CD8-positive, alpha-beta memory T cell (primary cell): ENCODE measurements at regions not wholly inside any gene's neighbourhood (a gene's known extent, or its start where the extent isn't known, plus 50 kb on each side); places are given as distances from the start of the nearest gene placed in this dataset.
A peak's percentile ranks its signal among the peaks of the same experiment; 100 is the strongest.

Experiments
- CTCF ChIA-PET: fragments of 350-600 bp; sonication (Branson Sonifier 250); formaldehyde crosslinking; loops from one replicate; lab custom pipeline; 2021; ENCODE audit warnings: antibody characterized with exemption; lab: Charles Lee
- POLR2A ChIA-PET: fragments of 350-600 bp; sonication (Branson Sonifier 250); formaldehyde crosslinking; loops from one replicate; lab custom pipeline; 2021; ENCODE audit warnings: antibody characterized with exemption; lab: Charles Lee
- DNase-seq, 5 donors: peaks; one replicate each; pipeline versions ENCODE4 v3.0.0 to v3.0.0-alpha.2; 2020 to 2022; ENCODE audit warnings: mixed read lengths in 1 of 5
- H3K27ac ChIP-seq: one replicate; pipeline ENCODE4 v1.7.0; 2013; ENCODE audit warnings: low read depth, mild to moderate bottlenecking, low read length, moderate library complexity
- H3K27me3 ChIP-seq: 2 replicates; pipeline ENCODE4 v1.7.0; 2013; ENCODE audit warnings: low read length, mild to moderate bottlenecking; ENCODE audit not compliant: insufficient read depth, poor library complexity, severe bottlenecking
- H3K36me3 ChIP-seq: 2 replicates; pipeline ENCODE4 v1.7.0; 2013; ENCODE audit warnings: mild to moderate bottlenecking, low read length, moderate library complexity; ENCODE audit not compliant: insufficient read depth
- H3K4me1 ChIP-seq: 2 replicates; pipeline ENCODE4 v1.7.0; 2013; ENCODE audit warnings: mild to moderate bottlenecking, low read length, moderate library complexity; ENCODE audit not compliant: insufficient read depth
- H3K4me3 ChIP-seq: 2 replicates; pipeline ENCODE4 v1.7.0; 2013; ENCODE audit warnings: mild to moderate bottlenecking, low read length
- H3K9me3 ChIP-seq: 2 replicates; pipeline ENCODE4 v1.7.0; 2013; ENCODE audit warnings: mild to moderate bottlenecking, low read length
- H3K27ac Mint-ChIP-seq, 8 donors: one replicate each; pipeline ENCODE4 v1.8.0; 2020 to 2021; ENCODE audit warnings: mixed read lengths in 8 of 8, mild to moderate bottlenecking in 6 of 8, inconsistent platforms in 3 of 8, moderate library complexity in 3 of 8
- H3K27me3 Mint-ChIP-seq, 2 donors: one replicate each; pipeline ENCODE4 v1.8.0; 2020 to 2021; ENCODE audit warnings: mixed read lengths in 2 of 2, mild to moderate bottlenecking in 1 of 2, moderate library complexity in 1 of 2
- H3K36me3 Mint-ChIP-seq, 3 donors: one replicate each; pipeline ENCODE4 v1.8.0; 2020 to 2021; ENCODE audit warnings: mixed read lengths in 3 of 3, inconsistent platforms in 1 of 3, mild to moderate bottlenecking in 1 of 3
- H3K4me1 Mint-ChIP-seq, 3 donors: one replicate each; pipeline ENCODE4 v1.8.0; 2020 to 2021; ENCODE audit warnings: mixed read lengths in 3 of 3, inconsistent platforms in 1 of 3, mild to moderate bottlenecking in 1 of 3
- H3K4me3 Mint-ChIP-seq, 7 donors: one replicate each; pipeline ENCODE4 v1.8.0; 2020 to 2021; ENCODE audit warnings: mixed read lengths in 7 of 7, mild to moderate bottlenecking in 6 of 7, moderate library complexity in 4 of 7, inconsistent platforms in 2 of 7
- H3K9me3 Mint-ChIP-seq, 5 donors: one replicate each; pipeline ENCODE4 v1.8.0; 2020 to 2022; ENCODE audit warnings: mixed read lengths in 5 of 5, mild to moderate bottlenecking in 3 of 5, moderate library complexity in 2 of 5, inconsistent platforms in 1 of 5

DNA sequence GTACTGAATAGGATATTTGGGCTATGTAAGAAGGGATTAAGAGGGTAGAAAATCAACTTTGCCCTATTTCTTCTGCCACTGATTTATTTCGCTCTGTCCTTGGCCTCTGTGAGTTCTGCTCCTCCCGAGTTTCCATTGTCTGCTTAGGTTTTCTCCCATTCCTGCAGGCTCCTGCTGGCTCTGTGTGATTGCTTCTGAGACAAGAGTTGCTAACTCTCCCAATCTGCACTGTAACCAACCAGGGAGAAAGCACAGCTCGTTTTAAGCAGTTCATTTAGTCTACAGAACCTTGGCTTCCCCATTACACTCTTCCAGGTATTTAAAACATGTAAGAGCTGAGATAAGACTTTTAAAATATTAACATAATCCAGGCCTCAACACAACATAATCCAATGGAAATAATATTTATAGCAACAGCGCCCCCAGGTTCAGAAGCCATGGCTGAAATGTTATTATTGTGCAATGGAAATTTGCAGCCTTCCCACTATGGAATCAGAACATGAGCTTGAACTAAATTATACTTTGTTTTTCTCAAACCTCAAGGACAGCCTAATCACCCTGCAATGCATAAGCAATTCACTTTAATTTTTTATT is 203.5 kb downstream of the ERCC6L2 start:
- H3K36me3 ChIP-seq = no peaks in the 10 kb centered on the region
- DNase-seq = no peak
- no peak overlapping the region for H3K27ac ChIP-seq
- Mint-ChIP-seq H3K4me3 (no peak overlapping the region), H3K36me3 (no peaks in the 10 kb centered on the region), H3K27ac (no peak overlapping the region), H3K9me3 (no peaks in the 10 kb centered on the region), H3K27me3 (peaks cover 9 to 13% of the 10 kb centered on the region in 2 donors), H3K4me1 (peaks cover 0 to 6% (median 4%) of the 10 kb centered on the region in 3 donors)
- no peak overlapping the region for H3K4me3 ChIP-seq
- no peaks in the 10 kb centered on the region for H3K9me3 ChIP-seq
- ChIA-PET CTCF (no interaction called here), POLR2A (no interaction called here)
- no peaks in the 10 kb centered on the region for H3K27me3 ChIP-seq
- no peaks in the 10 kb centered on the region for H3K4me1 ChIP-seq

DNA sequence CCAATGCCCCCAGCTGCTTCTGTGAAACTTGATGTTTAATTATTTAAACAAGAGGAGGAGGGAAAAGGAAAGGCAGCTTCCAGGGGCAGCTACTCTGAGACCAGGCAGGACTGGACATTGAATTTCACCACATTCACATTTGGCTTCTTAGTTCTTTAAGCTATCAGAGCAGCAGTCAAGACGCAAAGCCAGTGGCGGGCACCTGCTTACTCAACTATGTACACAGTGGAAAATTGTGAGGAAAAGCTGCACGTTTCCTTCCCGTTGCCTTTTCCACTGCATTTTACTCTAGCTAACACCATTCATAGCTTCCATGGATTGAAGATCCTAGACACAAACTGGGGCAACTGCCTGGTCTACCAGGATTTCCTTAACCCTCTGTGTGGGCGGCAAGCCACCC is 200.3 kb downstream of the ERCC6L2 start:
- Histone ChIP-seq H3K4me1 (no peaks in the 10 kb centered on the region), H3K9me3 (no peaks in the 10 kb centered on the region), H3K36me3 (no peaks in the 10 kb centered on the region), H3K27me3 (no peaks in the 10 kb centered on the region), H3K4me3 (no peak overlapping the region), H3K27ac (no peak overlapping the region)
- H3K9me3 Mint-ChIP-seq = no peaks in the 10 kb centered on the region
- CTCF ChIA-PET = no interaction called here
- POLR2A ChIA-PET = no interaction called here
- DNase-seq = no peak
- H3K4me1 Mint-ChIP-seq = peaks cover 0 to 6% (median 4%) of the 10 kb centered on the region in 3 donors
- no peaks in the 10 kb centered on the region for H3K36me3 Mint-ChIP-seq
- H3K27me3 Mint-ChIP-seq = peaks cover 0 to 7% of the 10 kb centered on the region in 2 donors
- no peak overlapping the region for H3K4me3 Mint-ChIP-seq
- H3K27ac Mint-ChIP-seq = no peak overlapping the region

DNA sequence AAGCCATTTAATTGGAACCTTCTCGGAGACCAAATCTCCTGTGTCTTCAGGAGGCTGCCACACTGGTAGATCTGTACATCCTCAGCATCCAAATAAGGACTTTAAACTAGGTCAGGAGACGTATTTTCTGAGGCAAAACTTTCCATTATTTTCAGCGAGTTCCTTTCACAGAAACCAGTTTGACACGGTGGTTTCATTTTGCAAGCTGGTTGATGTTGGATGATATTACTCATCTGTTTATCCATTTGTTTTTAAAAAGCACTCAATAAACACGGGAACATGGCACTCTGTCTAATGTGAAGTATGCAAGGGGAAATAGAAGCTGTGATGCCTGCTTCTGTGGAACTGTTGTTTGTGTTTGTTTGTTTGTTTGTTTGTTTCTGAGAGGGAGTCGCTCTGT is 199.6 kb downstream of the ERCC6L2 start:
- DNase-seq = no peak
- POLR2A ChIA-PET = no interaction called here
- no peaks in the 10 kb centered on the region for H3K9me3 Mint-ChIP-seq
- no peaks in the 10 kb centered on the region for H3K36me3 Mint-ChIP-seq
- peak overlapping the region in 1 of 8 donors; percentile 14 for H3K27ac Mint-ChIP-seq
- Histone ChIP-seq H3K4me1 (no peaks in the 10 kb centered on the region), H3K9me3 (no peaks in the 10 kb centered on the region), H3K36me3 (no peaks in the 10 kb centered on the region), H3K27me3 (no peaks in the 10 kb centered on the region), H3K27ac (no peak overlapping the region), H3K4me3 (no peak overlapping the region)
- CTCF ChIA-PET = no interaction called here
- no peak overlapping the region for H3K4me3 Mint-ChIP-seq
- H3K27me3 Mint-ChIP-seq = peaks cover 0 to under 1% of the 10 kb centered on the region in 2 donors
- peaks cover 0 to 6% (median 4%) of the 10 kb centered on the region in 3 donors for H3K4me1 Mint-ChIP-seq

DNA sequence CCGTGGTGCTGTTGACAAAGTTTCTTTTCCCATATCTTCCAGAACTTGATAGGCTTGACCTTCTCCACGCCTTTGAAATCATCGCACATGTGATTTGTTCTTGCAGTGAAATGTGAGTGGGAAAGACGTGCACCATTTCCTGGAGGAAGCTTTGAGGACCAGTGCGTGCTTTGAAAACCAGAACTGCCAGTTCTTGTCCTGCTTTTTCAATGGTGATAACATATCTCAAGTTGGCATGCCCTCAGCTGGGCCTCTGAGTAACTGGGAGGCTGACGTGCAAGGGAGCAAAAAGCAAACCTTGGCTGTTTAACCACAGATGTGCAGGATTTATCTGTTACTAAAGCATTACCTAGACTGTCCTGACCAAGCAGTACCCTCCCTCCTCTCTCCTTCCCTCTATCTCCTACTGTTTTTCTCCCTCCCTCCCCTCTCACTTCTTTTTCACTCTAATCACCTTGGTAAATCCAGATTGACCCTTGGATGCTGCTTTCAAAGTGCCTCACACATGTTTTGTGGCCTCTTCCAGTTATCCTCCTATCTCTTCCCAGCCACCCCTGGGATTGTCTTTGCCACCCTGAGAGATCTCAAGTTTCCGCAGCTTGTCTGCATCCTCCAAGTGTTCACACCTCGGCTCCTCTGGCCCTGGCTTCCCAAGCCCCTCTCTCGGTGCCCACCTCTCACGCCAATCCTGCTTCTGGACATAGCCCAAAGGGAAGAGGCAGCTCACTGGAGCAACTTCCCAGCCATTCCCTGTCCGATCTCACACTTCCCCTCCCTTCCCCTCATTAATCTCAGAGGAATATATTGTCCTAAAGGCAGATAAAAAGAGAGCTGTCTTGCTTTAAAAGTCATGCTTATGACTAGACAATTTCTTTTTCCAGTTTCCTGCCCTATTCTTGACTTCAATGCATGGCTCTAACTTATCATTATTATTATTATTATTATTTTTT is 198.3 kb downstream of the ERCC6L2 start:
- no peaks in the 10 kb centered on the region for H3K9me3 Mint-ChIP-seq
- Histone ChIP-seq H3K4me3 (no peak overlapping the region), H3K9me3 (no peaks in the 10 kb centered on the region), H3K27ac (no peak overlapping the region), H3K36me3 (no peaks in the 10 kb centered on the region), H3K4me1 (no peaks in the 10 kb centered on the region), H3K27me3 (no peaks in the 10 kb centered on the region)
- H3K27me3 Mint-ChIP-seq = peaks cover under 1 to 3% of the 10 kb centered on the region in 2 donors
- H3K4me1 Mint-ChIP-seq = peaks cover 0 to 6% (median 4%) of the 10 kb centered on the region in 3 donors
- H3K4me3 Mint-ChIP-seq = no peak overlapping the region
- H3K27ac Mint-ChIP-seq = no peak overlapping the region
- CTCF ChIA-PET = no interaction called here
- no peak for DNase-seq
- no peaks in the 10 kb centered on the region for H3K36me3 Mint-ChIP-seq
- POLR2A ChIA-PET = no interaction called here

DNA sequence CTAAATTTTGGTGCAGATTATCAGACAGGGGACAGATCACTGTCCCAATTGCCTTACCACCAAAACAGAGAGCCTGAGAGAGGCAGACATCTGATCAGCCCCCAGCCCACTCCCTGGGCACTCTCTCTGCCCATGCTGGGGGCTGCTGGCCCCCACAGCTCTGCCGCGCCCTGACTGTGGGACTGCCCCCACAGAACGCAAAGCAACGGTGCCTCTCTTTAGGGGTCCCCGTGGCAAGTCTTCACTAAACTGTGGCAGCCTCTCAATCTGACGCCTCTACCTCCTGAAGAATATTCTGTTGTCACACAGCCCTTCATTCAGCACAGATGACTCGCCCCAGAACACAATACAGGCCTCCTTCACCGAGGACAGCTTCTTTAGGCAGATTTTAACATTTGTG is 197.4 kb downstream of the ERCC6L2 start:
- Mint-ChIP-seq H3K4me3 (no peak overlapping the region), H3K36me3 (no peaks in the 10 kb centered on the region), H3K27ac (no peak overlapping the region), H3K4me1 (peaks cover 0 to 6% (median 4%) of the 10 kb centered on the region in 3 donors), H3K9me3 (no peaks in the 10 kb centered on the region), H3K27me3 (peaks cover 2 to 3% of the 10 kb centered on the region in 2 donors)
- Histone ChIP-seq H3K36me3 (no peaks in the 10 kb centered on the region), H3K4me3 (no peak overlapping the region), H3K4me1 (no peaks in the 10 kb centered on the region), H3K9me3 (no peaks in the 10 kb centered on the region), H3K27me3 (no peaks in the 10 kb centered on the region), H3K27ac (no peak overlapping the region)
- ChIA-PET CTCF (no interaction called here), POLR2A (no interaction called here)
- DNase-seq = no peak

DNA sequence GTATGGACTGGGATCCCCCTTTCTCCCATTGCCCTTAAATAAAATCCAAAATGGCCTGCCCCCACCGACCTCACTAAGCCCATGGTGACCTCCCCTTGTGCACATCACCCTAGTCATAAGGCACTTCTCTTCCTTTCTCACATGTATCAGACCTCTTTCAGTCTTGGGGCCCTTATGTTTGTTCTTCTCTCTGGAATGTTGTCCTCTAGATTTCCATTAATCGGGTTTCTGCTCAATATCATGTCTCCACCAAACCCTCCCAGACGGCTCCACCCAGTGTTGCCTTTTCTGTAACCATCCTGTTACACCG is 196.3 kb downstream of the ERCC6L2 start:
- ChIA-PET POLR2A (no interaction called here), CTCF (no interaction called here)
- peaks cover 2 to 3% of the 10 kb centered on the region in 2 donors for H3K27me3 Mint-ChIP-seq
- H3K36me3 ChIP-seq = no peaks in the 10 kb centered on the region
- peaks cover 0 to 6% (median 4%) of the 10 kb centered on the region in 3 donors for H3K4me1 Mint-ChIP-seq
- H3K4me3 ChIP-seq = no peak overlapping the region
- no peak for DNase-seq
- H3K27ac ChIP-seq = no peak overlapping the region
- H3K4me1 ChIP-seq = no peaks in the 10 kb centered on the region
- H3K4me3 Mint-ChIP-seq = no peak overlapping the region
- no peaks in the 10 kb centered on the region for H3K36me3 Mint-ChIP-seq
- H3K9me3 ChIP-seq = no peaks in the 10 kb centered on the region
- H3K27ac Mint-ChIP-seq = peak overlapping the region in 1 of 8 donors; percentile 1
- H3K9me3 Mint-ChIP-seq = no peaks in the 10 kb centered on the region
- H3K27me3 ChIP-seq = no peaks in the 10 kb centered on the region

DNA sequence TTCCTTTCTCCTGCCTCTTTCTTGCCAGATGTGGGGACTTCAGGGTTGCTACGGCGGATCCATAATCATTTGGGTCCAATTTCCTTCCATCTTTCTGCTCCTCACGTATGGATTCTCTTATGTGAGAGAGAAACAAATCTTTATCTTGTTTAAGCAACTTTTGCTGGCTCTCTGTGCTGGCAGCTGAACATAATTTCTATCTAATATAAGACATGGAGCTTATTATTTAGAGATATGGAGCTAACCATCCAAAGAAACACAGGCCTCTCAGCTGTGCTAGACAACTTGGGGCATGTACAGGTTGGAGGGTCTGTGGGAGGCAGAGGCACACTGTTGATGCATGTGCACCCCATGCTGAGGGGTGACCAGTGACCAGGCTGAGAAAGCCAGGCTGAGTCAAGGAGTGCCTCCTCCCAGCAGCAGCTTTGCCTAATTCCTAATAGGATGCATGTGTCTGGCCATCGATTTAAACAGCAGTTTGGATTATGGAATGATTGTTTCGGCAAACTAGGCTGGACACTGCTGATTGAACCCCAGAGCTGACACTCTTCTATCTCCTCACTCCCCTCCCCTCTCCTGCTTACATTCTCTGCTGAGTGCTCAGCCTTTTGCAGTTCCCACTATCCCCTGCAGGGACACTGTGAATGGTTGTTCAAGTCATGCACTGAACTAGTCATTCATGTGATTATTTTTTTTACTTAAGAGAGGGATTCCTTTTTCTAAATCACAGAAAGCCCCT is 195.8 kb downstream of the ERCC6L2 start:
- no peaks in the 10 kb centered on the region for H3K27me3 ChIP-seq
- H3K36me3 ChIP-seq = no peaks in the 10 kb centered on the region

More for the DNA sequence above, 195.8 kb downstream of the ERCC6L2 start:
- Histone ChIP-seq H3K27ac (no peak overlapping the region), H3K4me1 (no peaks in the 10 kb centered on the region), H3K4me3 (no peak overlapping the region), H3K9me3 (no peaks in the 10 kb centered on the region)
- Mint-ChIP-seq H3K27ac (no peak overlapping the region), H3K4me1 (peaks cover 0 to 6% (median 4%) of the 10 kb centered on the region in 3 donors), H3K36me3 (no peaks in the 10 kb centered on the region), H3K4me3 (no peak overlapping the region), H3K27me3 (peaks cover 2 to 3% of the 10 kb centered on the region in 2 donors), H3K9me3 (no peaks in the 10 kb centered on the region)
- ChIA-PET CTCF (no interaction called here), POLR2A (no interaction called here)
- DNase-seq = no peak
